Fibroblast of pulmonary artery (primary cell): ENCODE measurements at regions not wholly inside any gene's neighbourhood (a gene's known extent, or its start where the extent isn't known, plus 50 kb on each side); places are given as distances from the start of the nearest gene placed in this dataset.

Experiments
- DNase-seq: peaks from one replicate; pipeline ENCODE4 v3.0.0-alpha.2; 2010; ENCODE audit warnings: low read depth
- H3K4me3 ChIP-seq: replicated peaks from 2 replicates; pipeline ENCODE4 v1.5.1; 2011; ENCODE audit warnings: low read depth, mild to moderate bottlenecking, control low read depth, low read length, moderate library complexity
- TF ChIP-seq, protein P1 (sequence below): IDR thresholded peaks from 2 replicates; pipeline ENCODE4 v1.5.1; 2011; ENCODE audit warnings: mild to moderate bottlenecking, control low read depth, low read length, inconsistent platforms; ENCODE audit errors: missing control alignments

GRCh38 chr2:96438589-96438988, 66.6 kb downstream of the NEURL3 start:
- no peak overlapping the region for H3K4me3 ChIP-seq
- DNase-seq = no peak
- TF ChIP-seq, protein P1, sequence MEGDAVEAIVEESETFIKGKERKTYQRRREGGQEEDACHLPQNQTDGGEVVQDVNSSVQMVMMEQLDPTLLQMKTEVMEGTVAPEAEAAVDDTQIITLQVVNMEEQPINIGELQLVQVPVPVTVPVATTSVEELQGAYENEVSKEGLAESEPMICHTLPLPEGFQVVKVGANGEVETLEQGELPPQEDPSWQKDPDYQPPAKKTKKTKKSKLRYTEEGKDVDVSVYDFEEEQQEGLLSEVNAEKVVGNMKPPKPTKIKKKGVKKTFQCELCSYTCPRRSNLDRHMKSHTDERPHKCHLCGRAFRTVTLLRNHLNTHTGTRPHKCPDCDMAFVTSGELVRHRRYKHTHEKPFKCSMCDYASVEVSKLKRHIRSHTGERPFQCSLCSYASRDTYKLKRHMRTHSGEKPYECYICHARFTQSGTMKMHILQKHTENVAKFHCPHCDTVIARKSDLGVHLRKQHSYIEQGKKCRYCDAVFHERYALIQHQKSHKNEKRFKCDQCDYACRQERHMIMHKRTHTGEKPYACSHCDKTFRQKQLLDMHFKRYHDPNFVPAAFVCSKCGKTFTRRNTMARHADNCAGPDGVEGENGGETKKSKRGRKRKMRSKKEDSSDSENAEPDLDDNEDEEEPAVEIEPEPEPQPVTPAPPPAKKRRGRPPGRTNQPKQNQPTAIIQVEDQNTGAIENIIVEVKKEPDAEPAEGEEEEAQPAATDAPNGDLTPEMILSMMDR = no peak

GRCh38 chr2:96437512-96437911, 67.6 kb downstream of the NEURL3 start:
- TF ChIP-seq, protein P1 = no peak
- no peak for DNase-seq
- no peak overlapping the region for H3K4me3 ChIP-seq

DNA sequence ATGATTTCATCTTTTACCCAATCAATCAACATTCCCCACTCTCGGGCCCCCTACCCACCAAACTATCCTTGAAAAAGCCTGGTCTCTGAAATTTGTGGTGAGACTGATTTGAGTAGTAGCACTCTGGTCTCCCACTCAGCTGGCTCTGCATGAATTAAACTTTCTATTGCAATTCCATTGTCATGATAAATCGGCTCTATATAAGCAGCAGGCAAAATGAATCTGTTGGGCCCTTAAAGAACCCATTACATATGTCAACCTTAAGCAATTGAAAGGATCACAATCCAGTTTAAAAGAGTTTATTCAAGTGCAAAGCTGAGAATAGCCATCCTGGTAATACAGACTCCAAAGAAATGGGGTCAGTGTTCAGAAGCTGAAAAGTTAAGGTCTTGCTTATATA, 68.2 kb downstream of the NEURL3 start:
- H3K4me3 ChIP-seq = no peak overlapping the region
- TF ChIP-seq, protein P1 = no peak
- DNase-seq = no peak

- H3K4me3 ChIP-seq = no peak overlapping the region
- DNase-seq = no peak
- TF ChIP-seq, protein P1 = no peak
Measured at GRCh38 chr2:96436416-96436815, 68.7 kb downstream of the NEURL3 start.

DNA sequence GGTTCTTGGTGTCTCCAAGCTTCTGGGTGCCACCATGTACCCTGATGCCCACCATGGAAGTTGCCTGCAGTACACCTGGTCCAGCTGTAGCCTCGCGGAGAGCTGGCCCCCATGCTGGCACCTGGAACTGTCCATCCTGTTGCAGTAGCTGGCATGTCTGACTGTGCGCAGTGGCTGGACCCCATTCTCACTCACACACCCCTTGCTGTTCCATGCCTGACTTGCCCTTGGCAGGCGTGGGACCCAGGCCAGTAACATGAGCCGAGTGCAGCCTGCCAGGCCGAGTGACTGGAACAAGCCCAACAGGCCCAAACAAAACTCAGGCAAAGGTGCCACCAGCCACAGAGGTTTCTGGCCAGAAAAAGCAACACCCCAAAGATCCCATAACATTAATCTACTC, 73.8 kb downstream of the NEURL3 start:
- no peak for DNase-seq
- no peak overlapping the region for H3K4me3 ChIP-seq
- TF ChIP-seq, protein P1 = no peak

GRCh38 chr2:96430394-96430988, 74.7 kb downstream of the NEURL3 start:
- H3K4me3 ChIP-seq = no peak overlapping the region
- DNase-seq = no peak
- TF ChIP-seq, protein P1 = no peak

DNA sequence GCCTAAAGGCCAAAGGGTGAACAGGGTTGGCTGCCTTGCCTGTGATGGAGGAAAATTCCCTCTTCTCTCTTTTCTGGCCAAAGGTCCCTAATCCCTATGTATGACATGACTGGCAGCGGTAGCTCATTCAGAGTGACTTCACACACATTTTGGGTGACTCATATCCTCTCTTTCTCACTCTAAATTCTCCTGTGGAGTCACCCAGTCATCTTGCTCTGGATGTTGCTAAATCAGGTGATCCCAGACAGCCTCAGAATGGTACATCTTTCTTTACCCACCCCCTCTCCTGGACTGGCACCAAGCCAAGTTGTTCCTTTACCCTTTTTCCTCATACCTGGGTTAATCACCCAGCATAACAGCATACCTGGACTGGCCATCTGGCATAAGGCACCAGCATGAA, 77.2 kb downstream of the NEURL3 start:
- peak; percentile 49 for DNase-seq
- TF ChIP-seq, protein P1 = no peak

More for the DNA sequence above, 77.2 kb downstream of the NEURL3 start:
- H3K4me3 ChIP-seq = no peak overlapping the region
